DND-41 (cell line): ENCODE measurements at regions not wholly inside any gene's neighbourhood (a gene's known extent, or its start where the extent isn't known, plus 50 kb on each side); places are given as distances from the start of the nearest gene placed in this dataset.

Experiments
- ATAC-seq: fragments of 200-7000 bp; cut with Tn5 transposase; 3 replicates; pipeline ENCODE4 v1.9.1; 2021; ENCODE audit warnings: low read depth; ENCODE audit not compliant: insufficient read depth
- DNase-seq: peaks from one replicate; pipeline ENCODE4 v3.0.0-alpha.2; 2020
- H2AFZ ChIP-seq: 2 replicates; pipeline ENCODE4 v1.6.0; 2012; ENCODE audit warnings: low read depth, low read length
- H3K27ac ChIP-seq: 2 replicates; pipeline ENCODE4 v1.5.1; 2012; ENCODE audit warnings: low read length, inconsistent platforms
- H3K27me3 ChIP-seq: fragments of 200-600 bp; sonication (generic); 2 replicates; pipeline ENCODE4 v1.6.0; 2012; ENCODE audit warnings: low read length, mild to moderate bottlenecking, inconsistent platforms; ENCODE audit not compliant: insufficient read depth, poor library complexity
- H3K36me3 ChIP-seq: 2 replicates; pipeline ENCODE4 v1.5.1; 2012; ENCODE audit warnings: low read length, inconsistent platforms; ENCODE audit not compliant: insufficient read depth
- H3K4me1 ChIP-seq: 2 replicates; pipeline ENCODE4 v1.5.1; 2012; ENCODE audit warnings: mild to moderate bottlenecking, low read length; ENCODE audit not compliant: insufficient read depth
- H3K4me2 ChIP-seq: 2 replicates; pipeline ENCODE4 v1.6.0; 2012; ENCODE audit warnings: mild to moderate bottlenecking, moderate library complexity, low read length, inconsistent platforms; ENCODE audit not compliant: insufficient read depth
- H3K4me3 ChIP-seq, 2 experiments: fragments of 200-600 bp in 1 of 2; shearing (Covaris generic) in 1 of 2; 2 replicates each; pipeline ENCODE4 v1.5.1; 2012 to 2016; ENCODE audit warnings: inconsistent platforms in 2 of 2, low read length in 2 of 2, mild to moderate bottlenecking in 2 of 2, low read depth in 1 of 2, moderate library complexity in 1 of 2
- H3K79me2 ChIP-seq: 2 replicates; pipeline ENCODE4 v1.6.0; 2012; ENCODE audit warnings: low read length, inconsistent platforms; ENCODE audit not compliant: insufficient read depth
- H3K9ac ChIP-seq: 2 replicates; pipeline ENCODE4 v1.6.0; 2012; ENCODE audit warnings: low read depth, mild to moderate bottlenecking, inconsistent platforms, low read length, moderate library complexity
- H3K9me3 ChIP-seq: 2 replicates; pipeline ENCODE4 v1.5.1; 2012; ENCODE audit warnings: low read length, moderate library complexity, mild to moderate bottlenecking, inconsistent platforms; ENCODE audit not compliant: insufficient read depth, severe bottlenecking
- H4K20me1 ChIP-seq: 2 replicates; pipeline ENCODE4 v1.6.0; 2012; ENCODE audit warnings: low read length; ENCODE audit not compliant: insufficient read depth
- EZH2 ChIP-seq: IDR thresholded peaks from 3 replicates; pipeline ENCODE4 v1.6.1; 2012; ENCODE audit warnings: borderline replicate concordance, low read depth, mild to moderate bottlenecking, moderate library complexity, low read length, inconsistent platforms; ENCODE audit not compliant: severe bottlenecking
- TF ChIP-seq, protein P1 (sequence below): IDR thresholded peaks from 2 replicates; pipeline ENCODE4 v1.5.1; 2012; ENCODE audit warnings: borderline replicate concordance, low read length, moderate library complexity, mild to moderate bottlenecking; ENCODE audit not compliant: poor library complexity, severe bottlenecking; ENCODE audit errors: extremely low read depth

GRCh38 chr11:97610000-97610399 is 1220.2 kb downstream of the JRKL start:
- Histone ChIP-seq H3K4me2 (no peak overlapping the region), H3K27me3 (no peaks in the 10 kb centered on the region), H2AFZ (no peak overlapping the region), H4K20me1 (no peaks in the 10 kb centered on the region), H3K4me1 (no peaks in the 10 kb centered on the region), H3K9me3 (no peaks in the 10 kb centered on the region), H3K4me3 (no peak overlapping the region), H3K9ac (no peak overlapping the region), H3K36me3 (no peaks in the 10 kb centered on the region), H3K27ac (no peak overlapping the region), H3K79me2 (no peaks in the 10 kb centered on the region)
- no peak for TF ChIP-seq EZH2
- TF ChIP-seq, protein P1, sequence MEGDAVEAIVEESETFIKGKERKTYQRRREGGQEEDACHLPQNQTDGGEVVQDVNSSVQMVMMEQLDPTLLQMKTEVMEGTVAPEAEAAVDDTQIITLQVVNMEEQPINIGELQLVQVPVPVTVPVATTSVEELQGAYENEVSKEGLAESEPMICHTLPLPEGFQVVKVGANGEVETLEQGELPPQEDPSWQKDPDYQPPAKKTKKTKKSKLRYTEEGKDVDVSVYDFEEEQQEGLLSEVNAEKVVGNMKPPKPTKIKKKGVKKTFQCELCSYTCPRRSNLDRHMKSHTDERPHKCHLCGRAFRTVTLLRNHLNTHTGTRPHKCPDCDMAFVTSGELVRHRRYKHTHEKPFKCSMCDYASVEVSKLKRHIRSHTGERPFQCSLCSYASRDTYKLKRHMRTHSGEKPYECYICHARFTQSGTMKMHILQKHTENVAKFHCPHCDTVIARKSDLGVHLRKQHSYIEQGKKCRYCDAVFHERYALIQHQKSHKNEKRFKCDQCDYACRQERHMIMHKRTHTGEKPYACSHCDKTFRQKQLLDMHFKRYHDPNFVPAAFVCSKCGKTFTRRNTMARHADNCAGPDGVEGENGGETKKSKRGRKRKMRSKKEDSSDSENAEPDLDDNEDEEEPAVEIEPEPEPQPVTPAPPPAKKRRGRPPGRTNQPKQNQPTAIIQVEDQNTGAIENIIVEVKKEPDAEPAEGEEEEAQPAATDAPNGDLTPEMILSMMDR: no peak
- ATAC-seq: no peak
- no peak for DNase-seq

DNA sequence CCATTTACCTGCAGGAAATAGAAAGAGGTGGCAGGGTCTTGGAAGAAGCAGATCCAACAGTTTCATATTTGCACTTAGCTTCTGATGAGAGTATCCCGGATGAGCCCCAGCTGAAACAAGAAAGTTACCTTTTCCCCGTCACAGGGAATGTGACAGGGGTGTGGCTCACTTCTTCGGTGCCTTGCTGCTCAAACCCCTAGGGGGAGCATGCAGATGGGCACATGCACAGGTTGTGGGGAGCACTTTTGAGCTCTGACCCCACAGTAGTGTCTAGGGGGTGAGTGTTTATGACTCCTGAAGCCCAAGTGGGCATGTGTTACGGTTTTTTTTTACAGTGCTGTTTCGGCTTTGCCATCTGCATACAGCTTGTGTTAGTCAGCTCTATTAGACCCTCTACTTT is 1221.0 kb downstream of the JRKL start:
- DNase-seq (no peak), ATAC-seq (no peak)
- Histone ChIP-seq H3K4me1 (no peaks in the 10 kb centered on the region), H3K36me3 (no peaks in the 10 kb centered on the region), H3K27ac (no peak overlapping the region), H3K4me2 (no peak overlapping the region), H3K4me3 (no peak overlapping the region), H4K20me1 (no peaks in the 10 kb centered on the region), H2AFZ (no peak overlapping the region), H3K9me3 (no peaks in the 10 kb centered on the region), H3K27me3 (no peaks in the 10 kb centered on the region), H3K79me2 (no peaks in the 10 kb centered on the region), H3K9ac (no peak overlapping the region)
- TF ChIP-seq, protein P1: peak; percentile 4
- no peak for TF ChIP-seq EZH2

- H3K4me2 ChIP-seq: no peak overlapping the region
- H3K4me3 ChIP-seq: no peak overlapping the region
- no peak for ATAC-seq
- DNase-seq: no peak
- no peak overlapping the region for H2AFZ ChIP-seq
- no peaks in the 10 kb centered on the region for H3K36me3 ChIP-seq
- H3K9ac ChIP-seq: no peak overlapping the region
- no peak for TF ChIP-seq EZH2
- TF ChIP-seq, protein P1: no peak
- H3K79me2 ChIP-seq: no peaks in the 10 kb centered on the region
- no peaks in the 10 kb centered on the region for H3K9me3 ChIP-seq
- no peaks in the 10 kb centered on the region for H4K20me1 ChIP-seq
- H3K27ac ChIP-seq: no peak overlapping the region
- no peaks in the 10 kb centered on the region for H3K4me1 ChIP-seq
- no peaks in the 10 kb centered on the region for H3K27me3 ChIP-seq
Measured at GRCh38 chr11:97611345-97611744, 1221.5 kb downstream of the JRKL start.

DNA sequence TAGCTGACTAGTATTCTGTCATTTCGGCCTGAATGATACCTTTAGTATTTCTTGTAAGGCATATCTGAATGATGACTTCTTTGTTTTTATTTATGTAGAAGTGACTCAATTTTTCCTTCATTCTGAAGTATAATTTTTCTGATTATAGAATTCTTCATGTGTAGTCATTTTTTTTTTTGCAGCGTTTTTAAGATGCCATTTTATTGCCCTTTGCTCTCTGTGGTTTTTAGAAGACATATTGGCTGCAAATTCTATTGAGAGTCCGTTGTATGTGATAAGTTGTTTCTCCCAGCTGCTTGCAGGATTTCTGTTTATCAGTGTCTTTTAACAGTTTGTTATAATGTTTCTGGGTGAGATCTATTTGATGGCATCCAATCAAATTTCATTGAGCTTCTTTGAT is 1224.8 kb downstream of the JRKL start:
- H3K27ac ChIP-seq: no peak overlapping the region
- TF ChIP-seq EZH2: no peak
- DNase-seq (no peak), ATAC-seq (no peak)
- H3K36me3 ChIP-seq: no peaks in the 10 kb centered on the region
- no peaks in the 10 kb centered on the region for H3K4me1 ChIP-seq
- H3K9me3 ChIP-seq: no peaks in the 10 kb centered on the region
- no peaks in the 10 kb centered on the region for H3K27me3 ChIP-seq
- H3K79me2 ChIP-seq: no peaks in the 10 kb centered on the region
- no peaks in the 10 kb centered on the region for H4K20me1 ChIP-seq
- no peak overlapping the region for H3K9ac ChIP-seq
- no peak overlapping the region for H3K4me3 ChIP-seq
- no peak overlapping the region for H2AFZ ChIP-seq
- no peak overlapping the region for H3K4me2 ChIP-seq
